Peyer's patch (tissue), 4 donors: ENCODE measurements at regions not wholly inside any gene's neighbourhood (a gene's known extent, or its start where the extent isn't known, plus 50 kb on each side); places are given as distances from the start of the nearest gene placed in this dataset.

Source experiments
- DNase-seq, 3 donors: peaks; one replicate each; pipeline ENCODE4 v3.0.0-alpha.2; 2017 to 2019
- H3K27ac ChIP-seq, 4 donors: fragments of 200-600 bp; sonication (generic); one replicate each; pipeline ENCODE4 v1.5.1; 2016 to 2019
- H3K27me3 ChIP-seq, 2 donors: fragments of 200-600 bp; sonication (generic); one replicate each; pipeline ENCODE4 v1.5.1; 2019
- H3K36me3 ChIP-seq, 3 donors: fragments of 200-600 bp; sonication (generic); one replicate each; pipeline ENCODE4 v1.5.1; 2016 to 2019
- H3K4me1 ChIP-seq, 4 donors: fragments of 200-600 bp; sonication (generic); one replicate each; pipeline ENCODE4 v1.5.1; 2016 to 2019
- H3K4me3 ChIP-seq, 4 donors: fragments of 200-600 bp; sonication (generic); 1 replicate in 3 of 4; 2 replicates in 1 of 4; pipeline ENCODE4 v1.5.1; 2016 to 2019; ENCODE audit warnings: mild to moderate bottlenecking in 1 of 4
- H3K9me3 ChIP-seq, 4 donors: fragments of 200-600 bp; sonication (generic); one replicate each; pipeline ENCODE4 v1.5.1; 2016 to 2019; ENCODE audit warnings: mild to moderate bottlenecking in 1 of 4
- POLR2A ChIP-seq, 2 donors: fragments of 450-650 bp; IDR thresholded peaks; one replicate each; pipeline ENCODE4 v1.5.1; 2017; ENCODE audit warnings: antibody characterized with exemption in 2 of 2, mild to moderate bottlenecking in 2 of 2, moderate library complexity in 2 of 2
- TF ChIP-seq, protein P1 (sequence below), 6 experiments: fragments of 450-650 bp in 4 of 6; fragments of 200-600 bp in 2 of 6; sonication (generic) in 1 of 6; IDR thresholded peaks; one replicate each; pipeline ENCODE4 v1.5.1; 2017 to 2019; ENCODE audit warnings: antibody characterized with exemption in 6 of 6, mild to moderate bottlenecking in 3 of 6, moderate library complexity in 1 of 6

DNA sequence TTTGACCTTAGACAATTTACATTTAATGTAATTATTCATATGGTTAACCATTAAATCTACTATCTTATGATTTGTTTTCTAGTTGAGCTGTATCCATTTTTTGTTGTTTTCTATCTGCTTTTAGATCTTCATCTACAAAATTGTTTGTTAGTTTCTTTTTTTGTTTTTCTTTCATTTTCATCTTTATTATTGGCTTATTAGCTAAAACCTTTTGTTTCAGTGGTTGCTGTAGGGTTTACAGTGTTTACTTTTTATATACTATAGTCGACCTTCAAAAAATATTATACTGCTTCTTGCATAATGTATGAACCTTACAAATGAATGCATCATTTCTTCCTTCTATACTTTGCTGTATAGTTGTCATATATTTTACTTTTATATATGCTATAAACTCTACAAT lies 651.6 kb upstream of the PLXNA2 start:
- Histone ChIP-seq H3K27ac (no peak overlapping the region), H3K4me3 (no peak overlapping the region), H3K9me3 (no peaks in the 10 kb centered on the region), H3K27me3 (no peaks in the 10 kb centered on the region), H3K4me1 (no peaks in the 10 kb centered on the region), H3K36me3 (no peaks in the 10 kb centered on the region)
- TF ChIP-seq, protein P1, sequence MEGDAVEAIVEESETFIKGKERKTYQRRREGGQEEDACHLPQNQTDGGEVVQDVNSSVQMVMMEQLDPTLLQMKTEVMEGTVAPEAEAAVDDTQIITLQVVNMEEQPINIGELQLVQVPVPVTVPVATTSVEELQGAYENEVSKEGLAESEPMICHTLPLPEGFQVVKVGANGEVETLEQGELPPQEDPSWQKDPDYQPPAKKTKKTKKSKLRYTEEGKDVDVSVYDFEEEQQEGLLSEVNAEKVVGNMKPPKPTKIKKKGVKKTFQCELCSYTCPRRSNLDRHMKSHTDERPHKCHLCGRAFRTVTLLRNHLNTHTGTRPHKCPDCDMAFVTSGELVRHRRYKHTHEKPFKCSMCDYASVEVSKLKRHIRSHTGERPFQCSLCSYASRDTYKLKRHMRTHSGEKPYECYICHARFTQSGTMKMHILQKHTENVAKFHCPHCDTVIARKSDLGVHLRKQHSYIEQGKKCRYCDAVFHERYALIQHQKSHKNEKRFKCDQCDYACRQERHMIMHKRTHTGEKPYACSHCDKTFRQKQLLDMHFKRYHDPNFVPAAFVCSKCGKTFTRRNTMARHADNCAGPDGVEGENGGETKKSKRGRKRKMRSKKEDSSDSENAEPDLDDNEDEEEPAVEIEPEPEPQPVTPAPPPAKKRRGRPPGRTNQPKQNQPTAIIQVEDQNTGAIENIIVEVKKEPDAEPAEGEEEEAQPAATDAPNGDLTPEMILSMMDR (IDR thresholded peaks at IDR 0.05) = no peak
- no peak for TF ChIP-seq POLR2A (IDR thresholded peaks at IDR 0.05)
- no peak for DNase-seq

- no peaks in the 10 kb centered on the region for H3K27me3 ChIP-seq
- TF ChIP-seq, protein P1 (IDR thresholded peaks at IDR 0.05) = no peak
- no peak for TF ChIP-seq POLR2A (IDR thresholded peaks at IDR 0.05)
These were observed 652.6 kb upstream of the PLXNA2 start for GRCh38 chr1:208896768-208897167.

GRCh38 chr1:208899438-208899837 lies 655.3 kb upstream of the PLXNA2 start:
- Histone ChIP-seq H3K27me3 (no peaks in the 10 kb centered on the region), H3K4me1 (no peaks in the 10 kb centered on the region), H3K36me3 (no peaks in the 10 kb centered on the region), H3K9me3 (no peaks in the 10 kb centered on the region), H3K4me3 (no peak overlapping the region), H3K27ac (no peak overlapping the region)
- TF ChIP-seq, protein P1 (IDR thresholded peaks at IDR 0.05) = no peak
- TF ChIP-seq POLR2A (IDR thresholded peaks at IDR 0.05) = no peak
- DNase-seq = no peak

More at GRCh38 chr1:208896768-208897167, 652.6 kb upstream of the PLXNA2 start:
- Histone ChIP-seq H3K27ac (no peak overlapping the region), H3K36me3 (no peaks in the 10 kb centered on the region), H3K9me3 (no peaks in the 10 kb centered on the region), H3K4me1 (no peaks in the 10 kb centered on the region), H3K4me3 (no peak overlapping the region)
- no peak for DNase-seq

DNA sequence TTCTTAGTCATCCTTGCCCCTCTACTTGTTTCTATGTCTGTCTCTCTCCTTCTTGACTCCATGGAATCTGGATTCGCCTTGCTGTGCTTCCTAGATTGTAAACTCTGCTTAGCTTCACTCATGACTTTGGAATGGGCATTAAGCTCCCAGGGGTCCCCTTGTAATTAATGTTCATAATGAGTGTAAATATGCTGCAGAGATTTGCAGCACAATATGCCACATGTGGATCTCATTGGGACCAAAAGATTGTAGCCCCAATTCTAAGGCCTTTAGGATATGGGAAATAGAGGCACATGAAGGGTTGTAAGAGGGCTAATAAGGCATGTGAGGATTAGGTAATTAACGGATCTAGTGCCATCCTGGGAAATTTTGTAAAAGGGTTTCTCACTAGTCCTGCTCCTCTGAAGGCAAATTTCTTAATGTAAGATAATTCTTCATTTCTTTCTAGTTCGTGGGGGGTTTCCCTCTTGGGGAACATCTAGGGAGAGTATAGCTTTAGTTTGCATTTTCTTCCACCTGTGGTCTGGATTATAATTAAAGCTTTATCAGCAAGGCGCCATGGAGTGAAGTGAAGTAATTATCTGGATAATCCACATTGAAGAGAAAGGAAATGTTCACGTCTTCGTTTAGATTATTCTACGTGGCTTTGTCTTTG lies 659.2 kb upstream of the PLXNA2 start:
- Histone ChIP-seq H3K9me3 (no peaks in the 10 kb centered on the region), H3K27ac (no peak overlapping the region), H3K27me3 (no peaks in the 10 kb centered on the region), H3K36me3 (no peaks in the 10 kb centered on the region), H3K4me1 (no peaks in the 10 kb centered on the region), H3K4me3 (no peak overlapping the region)
- TF ChIP-seq, protein P1 (IDR thresholded peaks at IDR 0.05) = no peak
- no peak for TF ChIP-seq POLR2A (IDR thresholded peaks at IDR 0.05)
- DNase-seq = no peak

- no peak for DNase-seq
- TF ChIP-seq POLR2A (IDR thresholded peaks at IDR 0.05) = no peak
- TF ChIP-seq, protein P1 (IDR thresholded peaks at IDR 0.05) = no peak
- Histone ChIP-seq H3K4me3 (no peak overlapping the region), H3K4me1 (no peaks in the 10 kb centered on the region), H3K9me3 (no peaks in the 10 kb centered on the region), H3K27ac (no peak overlapping the region), H3K27me3 (no peaks in the 10 kb centered on the region), H3K36me3 (no peaks in the 10 kb centered on the region)
These were observed 663.6 kb upstream of the PLXNA2 start for GRCh38 chr1:208907790-208908189.
